Muscle of leg (tissue), 3 donors: ENCODE measurements at regions not wholly inside any gene's neighbourhood (a gene's known extent, or its start where the extent isn't known, plus 50 kb on each side); places are given as distances from the start of the nearest gene placed in this dataset.

Experiments
- DNase-seq: peaks from one replicate; pipeline ENCODE4 v3.0.0; 2013
- H3K27ac ChIP-seq: one replicate; pipeline ENCODE4 v1.5.1; 2013; ENCODE audit warnings: mild to moderate bottlenecking, low read length, control low read depth
- H3K27me3 ChIP-seq: one replicate; pipeline ENCODE4 v1.6.1; 2013; ENCODE audit warnings: low read length; ENCODE audit not compliant: control insufficient read depth, insufficient read depth
- H3K36me3 ChIP-seq: one replicate; pipeline ENCODE4 v1.6.1; 2013; ENCODE audit warnings: low read length; ENCODE audit not compliant: control insufficient read depth, insufficient read depth
- H3K4me1 ChIP-seq: one replicate; pipeline ENCODE4 v1.6.1; 2013; ENCODE audit warnings: low read length; ENCODE audit not compliant: control insufficient read depth, insufficient read depth
- H3K4me3 ChIP-seq: one replicate; pipeline ENCODE4 v1.5.1; 2013; ENCODE audit warnings: low read length, control low read depth
- H3K9me3 ChIP-seq: replicated peaks from 2 replicates; pipeline ENCODE4 v1.6.1; 2013; ENCODE audit warnings: low read depth, low read length; ENCODE audit not compliant: control insufficient read depth
- WGBS: methylation state at CpG from one replicate; pipeline ENCODE4 v1.1.5; 2013; ENCODE audit warnings: missing lambda C conversion rate; ENCODE audit not compliant: insufficient coverage; 5-methylcytosine and 5-hydroxymethylcytosine counted together

DNA sequence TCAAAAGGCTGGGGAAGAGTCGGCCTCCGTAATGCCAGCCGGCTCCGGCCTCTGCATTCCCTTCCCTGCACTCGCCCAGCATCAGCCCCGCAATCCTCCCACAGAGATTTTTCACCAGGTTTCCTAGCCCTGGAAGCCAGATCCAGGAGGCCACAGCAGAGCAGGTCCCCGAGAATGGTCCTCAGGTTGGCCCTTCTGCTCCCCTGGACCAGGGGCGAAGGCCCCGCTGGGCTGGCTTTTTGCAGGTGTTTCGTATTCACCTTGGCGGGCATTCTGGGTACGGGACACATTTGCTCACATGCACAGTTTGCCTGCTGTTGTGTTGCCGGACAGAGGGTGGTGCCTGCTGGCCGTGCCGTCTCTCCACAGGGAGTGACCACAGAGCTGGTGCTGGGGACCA is 309.5 kb downstream of the NDUFA10 start:
- Histone ChIP-seq H3K27me3 (peaks cover 2% of the 10 kb centered on the region), H3K4me1 (peaks cover 22% of the 10 kb centered on the region), H3K36me3 (no peaks in the 10 kb centered on the region), H3K9me3 (peaks cover 6% of the 10 kb centered on the region), H3K27ac (no peak overlapping the region), H3K4me3 (no peak overlapping the region)
- WGBS = 86% methylated on average over 12 of the region's 15 CpGs
- no peak for DNase-seq

DNA sequence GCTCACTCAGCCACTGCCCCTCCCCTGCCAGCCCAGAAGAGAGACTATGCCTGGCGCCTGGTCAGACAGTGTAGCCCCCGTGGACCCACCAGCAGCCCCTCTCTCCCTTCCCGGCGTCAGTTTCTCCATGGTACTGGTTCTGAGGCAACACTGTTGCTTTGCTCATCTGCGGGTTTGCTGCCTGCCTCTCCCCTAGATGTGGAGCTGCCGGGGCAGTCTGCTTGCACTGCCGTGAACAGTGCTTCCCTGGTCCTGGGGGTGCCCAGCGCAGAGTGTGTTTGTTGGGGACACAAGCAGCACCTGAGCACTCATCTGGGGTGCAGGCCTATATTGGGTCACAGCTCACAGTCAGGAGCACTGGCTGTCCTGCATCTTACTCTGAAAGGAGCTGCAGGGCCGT is 309.9 kb downstream of the NDUFA10 start:
- Histone ChIP-seq H3K9me3 (peaks cover 6% of the 10 kb centered on the region), H3K4me3 (no peak overlapping the region), H3K27ac (no peak overlapping the region), H3K4me1 (peaks cover 22% of the 10 kb centered on the region), H3K27me3 (peaks cover 2% of the 10 kb centered on the region), H3K36me3 (no peaks in the 10 kb centered on the region)
- WGBS = 93% methylated on average over 9 of the region's 9 CpGs
- no peak for DNase-seq

DNA sequence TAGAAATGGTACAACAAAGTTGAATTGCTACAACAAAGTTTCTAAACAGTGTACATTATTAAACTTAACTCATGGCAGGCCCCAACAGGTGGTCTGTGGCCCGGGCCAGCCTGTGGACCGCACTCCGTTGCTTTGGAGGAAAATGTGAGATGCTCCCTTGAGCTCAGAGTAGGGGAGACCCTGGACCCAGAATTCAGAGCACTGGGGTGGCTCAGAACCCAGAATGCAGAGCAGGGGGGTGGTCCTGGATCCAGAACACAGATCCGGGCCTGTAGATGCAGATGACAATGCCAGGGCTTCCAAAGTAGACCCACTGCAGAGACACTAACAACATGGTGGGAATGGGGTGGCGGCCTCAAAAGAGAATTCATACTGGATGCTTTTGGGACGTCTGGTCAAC is 311.0 kb downstream of the NDUFA10 start:
- H3K9me3 ChIP-seq = peaks cover 6% of the 10 kb centered on the region

DNA sequence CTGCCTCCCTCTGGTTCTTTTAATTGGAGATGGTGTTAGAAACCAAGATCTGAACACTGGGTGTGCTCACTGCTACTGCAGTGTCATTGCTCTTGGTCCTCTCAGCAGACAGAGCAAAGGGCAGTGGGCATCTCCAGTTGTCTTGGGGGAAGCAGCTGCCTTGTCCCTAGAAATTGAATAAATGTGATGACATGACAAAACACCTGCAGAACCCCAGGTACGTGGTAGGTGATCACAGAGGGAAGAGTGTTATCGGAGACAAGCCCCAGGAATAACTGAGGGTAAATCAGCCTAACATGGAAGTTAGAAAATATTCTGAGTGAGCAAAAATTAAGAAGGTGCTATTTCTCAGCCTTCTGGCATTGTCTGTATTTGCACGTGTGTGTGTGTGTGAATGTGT is 311.9 kb upstream of the HDAC4 start:
- peaks cover 17% of the 10 kb centered on the region for H3K4me1 ChIP-seq
- no peak overlapping the region for H3K4me3 ChIP-seq
- 100% methylated on average over 2 of the region's 3 CpGs for WGBS
- H3K9me3 ChIP-seq = peaks cover 6% of the 10 kb centered on the region
- no peak for DNase-seq
- H3K36me3 ChIP-seq = no peaks in the 10 kb centered on the region
- H3K27ac ChIP-seq = no peak overlapping the region
- peaks cover 2% of the 10 kb centered on the region for H3K27me3 ChIP-seq

More for the DNA sequence above, 311.0 kb downstream of the NDUFA10 start:
- Histone ChIP-seq H3K4me3 (no peak overlapping the region), H3K4me1 (peaks cover 22% of the 10 kb centered on the region), H3K27me3 (peaks cover 2% of the 10 kb centered on the region), H3K36me3 (no peaks in the 10 kb centered on the region), H3K27ac (no peak overlapping the region)
- WGBS = 93% methylated on average over 3 of the region's 6 CpGs
- DNase-seq = no peak

DNA sequence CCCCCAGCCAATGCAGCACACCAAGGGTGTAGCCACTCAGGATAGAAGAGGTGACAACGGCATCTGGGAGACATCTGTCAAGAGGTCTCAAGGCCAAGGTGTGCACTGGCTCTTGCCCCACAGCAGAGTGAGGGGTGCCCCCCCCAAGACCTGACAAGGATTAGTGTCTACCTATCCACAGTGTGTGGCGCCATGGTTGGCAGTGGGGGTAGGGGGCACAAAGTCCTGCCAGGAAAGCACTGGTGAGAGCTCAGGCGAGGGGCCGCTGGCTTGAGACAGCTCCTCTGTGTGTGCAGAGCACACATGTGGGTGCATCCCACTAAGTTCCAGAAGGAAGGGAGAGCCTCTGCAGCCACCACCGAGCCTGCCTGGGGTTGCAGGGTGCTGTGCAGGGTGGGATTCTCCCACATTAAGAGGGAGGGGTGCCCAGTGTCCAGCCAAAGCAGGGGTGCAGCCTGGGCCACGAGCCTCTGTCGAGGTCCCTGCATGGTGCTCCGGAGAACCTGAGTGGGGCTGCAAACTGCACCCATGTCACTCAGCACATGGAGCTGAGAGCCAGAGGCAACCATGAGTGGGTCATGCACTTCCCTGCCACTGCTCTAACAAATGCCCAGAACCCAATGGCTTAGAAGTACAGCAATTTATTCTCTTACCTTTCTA is 311.2 kb upstream of the HDAC4 start:
- WGBS = 93% methylated on average over 6 of the region's 8 CpGs
- Histone ChIP-seq H3K27ac (no peak overlapping the region), H3K27me3 (peaks cover 2% of the 10 kb centered on the region), H3K4me3 (no peak overlapping the region), H3K4me1 (peaks cover 10% of the 10 kb centered on the region), H3K9me3 (peaks cover 6% of the 10 kb centered on the region), H3K36me3 (no peaks in the 10 kb centered on the region)
- no peak for DNase-seq

DNA sequence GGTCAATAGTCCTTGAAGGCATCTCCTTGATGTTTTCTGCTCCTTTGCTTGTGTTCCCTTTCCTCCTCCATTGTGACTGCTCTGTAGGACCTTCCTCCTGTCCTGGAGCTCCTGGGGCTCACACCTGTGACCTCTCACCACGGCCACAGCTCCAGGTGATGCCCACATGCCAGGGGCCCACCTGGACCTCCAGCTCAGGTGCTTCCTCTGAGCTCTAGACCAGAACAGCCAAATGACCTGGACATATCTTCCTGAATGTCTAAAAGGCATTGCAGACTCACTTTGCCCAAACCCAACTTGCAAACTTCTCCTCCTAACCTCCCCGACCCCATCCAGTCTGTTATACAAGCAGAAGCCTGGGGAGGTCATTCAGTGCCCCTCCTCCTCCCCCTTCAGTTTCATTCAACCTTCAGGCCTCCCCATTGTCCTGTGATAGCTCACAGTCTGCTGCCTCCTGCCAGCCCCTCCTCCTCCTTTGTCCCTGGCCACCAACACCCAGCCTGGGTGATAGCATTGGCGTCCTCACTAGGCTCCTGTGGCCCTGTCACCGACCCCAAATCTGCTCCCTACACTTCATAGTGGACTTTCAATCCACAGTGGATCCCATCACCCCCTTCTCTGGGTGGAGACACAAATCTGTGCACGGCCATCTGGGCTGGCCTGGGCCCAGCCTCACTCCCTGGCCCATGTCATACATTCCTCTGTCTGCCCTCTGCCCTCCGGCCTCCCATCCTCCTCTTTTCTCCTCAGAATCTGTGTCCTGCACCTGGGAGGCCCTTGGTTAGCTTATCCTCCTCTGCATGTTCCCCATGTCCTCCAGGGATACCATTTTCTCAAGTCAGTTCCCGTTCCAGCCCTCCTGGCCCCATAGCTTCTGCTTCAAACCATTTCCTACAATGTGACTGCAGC is 310.4 kb upstream of the HDAC4 start:
- H3K9me3 ChIP-seq = peaks cover 6% of the 10 kb centered on the region

DNA sequence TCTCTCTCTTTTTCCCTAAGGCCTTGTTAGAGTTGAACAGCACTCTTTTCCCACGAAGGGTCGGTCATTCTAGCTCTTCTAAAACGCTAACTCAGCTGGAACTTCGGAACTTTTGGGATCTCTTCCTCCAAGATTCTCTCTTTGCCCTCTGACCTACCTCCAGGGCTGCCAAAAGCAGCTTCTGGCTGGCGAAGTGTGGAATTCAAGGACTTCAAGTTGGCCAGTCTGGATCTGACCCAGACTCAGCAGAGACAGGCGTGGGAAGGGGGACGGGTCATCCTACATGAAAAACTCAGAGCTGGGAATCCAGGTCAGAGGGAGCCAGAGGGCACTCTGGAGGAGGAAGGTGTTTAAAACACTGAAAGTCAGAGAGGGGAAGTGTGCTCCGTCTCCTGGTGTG is 305.5 kb upstream of the HDAC4 start:
- 17% methylated on average over 7 of the region's 8 CpGs for WGBS
- H3K27ac ChIP-seq = no peak overlapping the region
- peaks cover 3% of the 10 kb centered on the region for H3K9me3 ChIP-seq
- H3K36me3 ChIP-seq = no peaks in the 10 kb centered on the region
- peak; percentile 51 for DNase-seq
- no peak overlapping the region for H3K4me3 ChIP-seq
- peaks cover 9% of the 10 kb centered on the region for H3K4me1 ChIP-seq
- no peaks in the 10 kb centered on the region for H3K27me3 ChIP-seq

More for the DNA sequence above, 310.4 kb upstream of the HDAC4 start:
- WGBS = 67% methylated on average over 6 of the region's 7 CpGs
- Histone ChIP-seq H3K4me1 (peaks cover 5% of the 10 kb centered on the region), H3K27ac (no peak overlapping the region), H3K27me3 (peaks cover 2% of the 10 kb centered on the region), H3K36me3 (no peaks in the 10 kb centered on the region), H3K4me3 (no peak overlapping the region)
- DNase-seq = no peak

DNA sequence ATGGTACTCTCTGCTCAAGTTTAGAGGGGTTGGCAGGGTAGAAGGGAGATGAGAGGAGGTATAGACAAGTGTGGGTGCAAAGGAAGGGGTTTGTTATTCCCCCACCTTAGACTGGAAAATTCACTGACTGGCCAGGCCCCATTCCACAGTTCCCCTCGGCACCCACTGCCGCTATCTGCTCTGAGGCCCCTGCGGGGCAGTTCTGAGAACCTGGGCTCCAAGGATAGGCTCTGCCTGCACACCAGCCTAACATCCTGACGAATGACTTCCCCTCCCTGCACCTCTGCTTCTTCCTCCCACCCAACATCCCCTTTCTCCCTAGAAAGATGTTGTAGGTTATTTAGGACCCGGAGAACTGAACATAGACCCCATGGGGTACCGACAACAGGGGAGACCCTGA is 303.9 kb upstream of the HDAC4 start:
- no peak for DNase-seq
- Histone ChIP-seq H3K4me3 (no peak overlapping the region), H3K9me3 (peaks cover 3% of the 10 kb centered on the region), H3K27ac (no peak overlapping the region), H3K4me1 (peaks cover 9% of the 10 kb centered on the region), H3K27me3 (no peaks in the 10 kb centered on the region), H3K36me3 (no peaks in the 10 kb centered on the region)
- 86% methylated on average over 3 of the region's 6 CpGs for WGBS

DNA sequence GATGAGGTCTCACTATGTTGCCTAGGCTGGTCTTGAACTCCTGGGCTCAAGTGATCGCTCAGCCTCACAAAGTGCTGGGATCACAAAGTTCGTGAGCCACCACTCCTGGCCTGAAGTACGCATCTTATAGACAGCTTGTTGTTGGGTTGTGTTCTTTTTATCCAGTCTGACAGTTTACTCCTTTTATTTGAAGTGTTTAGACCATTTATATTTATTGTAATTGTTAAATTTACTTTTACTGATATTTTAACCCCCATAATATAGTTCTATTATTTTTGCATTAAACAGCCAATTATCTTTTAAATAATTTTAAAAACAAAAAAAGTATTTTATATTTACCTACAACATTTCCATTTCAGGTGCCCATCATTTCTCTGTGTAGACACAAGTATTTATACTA is 303.0 kb upstream of the HDAC4 start:
- H3K4me1 ChIP-seq = peaks cover 9% of the 10 kb centered on the region
- no peaks in the 10 kb centered on the region for H3K27me3 ChIP-seq
- peaks cover 3% of the 10 kb centered on the region for H3K9me3 ChIP-seq
- no CpG with 5 or more reads among the region's 3 CpGs for WGBS
- no peak overlapping the region for H3K4me3 ChIP-seq
- no peak overlapping the region for H3K27ac ChIP-seq
- no peak for DNase-seq
- no peaks in the 10 kb centered on the region for H3K36me3 ChIP-seq

DNA sequence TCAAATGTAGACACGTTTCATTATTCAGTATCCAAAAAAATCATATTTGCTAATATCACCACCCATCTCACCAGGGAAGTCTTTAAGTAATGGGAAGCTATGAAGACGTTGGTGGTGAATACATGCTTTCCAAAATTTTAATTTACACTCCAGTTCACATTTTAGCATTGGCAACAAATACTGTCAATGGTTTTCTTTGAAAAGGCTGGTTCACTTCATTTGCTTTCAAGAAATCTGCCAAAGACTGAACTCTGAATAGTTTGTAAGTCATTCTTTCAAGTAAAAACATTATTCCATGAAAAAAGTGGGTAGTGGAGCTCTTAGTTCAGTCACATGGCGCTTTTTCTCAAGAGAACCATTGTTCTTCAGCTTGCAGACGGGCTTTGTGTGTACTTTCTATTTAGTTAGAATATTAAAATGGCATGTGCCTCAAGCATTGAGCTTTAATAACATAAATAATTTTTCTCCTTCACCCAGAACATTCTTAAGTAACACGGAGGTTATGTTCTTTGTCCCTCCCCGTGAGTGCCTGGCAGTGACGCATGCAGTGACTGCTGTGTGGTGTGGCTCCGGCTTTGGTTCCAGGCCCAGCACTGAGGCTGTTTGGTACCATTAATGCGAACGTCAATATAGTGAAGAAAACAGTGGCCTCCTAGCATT is 300.0 kb upstream of the HDAC4 start:
- 87% methylated on average over 4 of the region's 10 CpGs for WGBS
- no peak for DNase-seq
- Histone ChIP-seq H3K4me1 (peaks cover 3% of the 10 kb centered on the region), H3K9me3 (peaks cover 3% of the 10 kb centered on the region), H3K36me3 (no peaks in the 10 kb centered on the region), H3K27me3 (no peaks in the 10 kb centered on the region), H3K27ac (no peak overlapping the region), H3K4me3 (no peak overlapping the region)
